GM12891 (cell line): ENCODE measurements at regions not wholly inside any gene's neighbourhood (a gene's known extent, or its start where the extent isn't known, plus 50 kb on each side); places are given as distances from the start of the nearest gene placed in this dataset.

Experiments
- PAX5 ChIP-seq: IDR thresholded peaks from 2 replicates; pipeline ENCODE4 v1.6.1; 2011; ENCODE audit warnings: low read length, moderate library complexity, mild to moderate bottlenecking; ENCODE audit not compliant: insufficient read depth, severe bottlenecking
- POLR2A ChIP-seq: IDR thresholded peaks from 2 replicates; pipeline ENCODE4 v1.6.1; 2011; ENCODE audit warnings: low read depth, low read length, control low read depth
- POLR2AphosphoS5 ChIP-seq: IDR thresholded peaks from 2 replicates; pipeline ENCODE4 v1.6.1; 2011; ENCODE audit warnings: low read depth, low read length, control low read depth
- TAF1 ChIP-seq: IDR thresholded peaks from 2 replicates; pipeline ENCODE4 v1.6.1; 2011; ENCODE audit warnings: low read depth, low read length, control low read depth

DNA sequence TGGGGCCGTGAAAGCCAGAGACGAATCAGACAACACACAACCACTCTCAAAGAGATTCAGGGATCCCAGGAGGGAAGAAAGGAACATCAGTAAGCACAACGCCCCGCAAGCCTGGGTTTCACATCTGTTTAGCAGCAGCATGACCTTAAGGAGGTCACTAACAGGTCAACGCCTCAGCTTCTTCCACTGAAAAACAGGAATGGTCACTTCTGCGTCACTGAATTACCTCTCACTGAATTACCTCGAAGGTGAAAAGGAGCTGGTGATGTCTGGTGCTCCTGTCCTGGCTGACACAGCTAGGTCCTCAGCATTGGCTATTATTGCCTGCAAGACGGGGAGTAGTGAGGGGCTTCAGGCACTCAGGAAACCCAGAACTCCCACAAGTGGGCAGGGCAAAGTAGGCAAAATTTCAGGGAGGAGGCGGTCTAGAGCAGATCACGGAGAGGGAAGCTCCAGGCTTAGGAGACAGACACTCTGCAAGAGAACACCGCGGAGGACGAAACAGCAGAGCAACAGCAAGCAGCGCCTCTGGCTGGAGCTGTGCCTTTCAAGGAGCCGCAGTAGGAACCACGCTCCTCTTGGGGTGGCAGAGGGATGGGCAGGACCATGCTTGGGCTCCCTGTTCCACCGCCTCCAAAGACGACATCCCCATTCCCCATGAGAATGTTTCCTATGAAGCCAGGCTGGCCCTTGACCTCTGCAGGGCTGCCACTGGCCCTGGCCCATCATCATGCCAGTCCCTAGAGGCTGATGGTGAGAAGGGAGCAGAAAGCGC is 108.4 kb downstream of the SINHCAF start:
- TF ChIP-seq POLR2A (no peak), PAX5 (no peak), POLR2AphosphoS5 (no peak), TAF1 (no peak)
